Stimulated activated CD8-positive, alpha-beta memory T cell treated with anti-CD3 and anti-CD28 coated beads, Interleukin-4, amount 100 ng/mL, for 48 hours (primary cell): ENCODE measurements at regions not wholly inside any gene's neighbourhood (a gene's known extent, or its start where the extent isn't known, plus 50 kb on each side); places are given as distances from the start of the nearest gene placed in this dataset.

Experiments
- DNase-seq: peaks from one replicate; pipeline ENCODE4 v3.0.0-alpha.2; 2020

DNA sequence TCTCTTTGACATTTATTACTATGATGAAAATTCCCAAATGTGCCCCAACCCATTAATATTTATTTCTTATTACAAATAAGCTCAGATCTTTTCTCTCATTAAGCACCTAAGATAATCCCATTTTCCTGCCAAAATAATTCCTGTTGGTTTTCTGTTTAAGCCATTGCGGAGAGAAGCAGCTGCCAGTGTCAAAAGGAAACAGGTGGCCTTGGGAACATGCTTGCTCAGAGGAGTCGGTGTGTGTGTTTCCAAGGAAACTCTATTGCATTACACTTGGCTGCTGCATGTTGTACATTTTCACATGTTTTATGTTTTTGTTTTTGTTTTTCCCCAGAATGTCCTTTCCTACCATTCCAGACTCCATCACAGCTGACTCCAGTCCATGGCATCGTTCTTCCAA, 56.4 kb downstream of the CD24 start:
- no peak for DNase-seq

- no peak for DNase-seq
These were observed 57.6 kb downstream of the CD24 start for GRCh38 chr6:106916891-106917290.

- DNase-seq = no peak
These were observed 60.8 kb downstream of the CD24 start for GRCh38 chr6:106913676-106914280.

DNA sequence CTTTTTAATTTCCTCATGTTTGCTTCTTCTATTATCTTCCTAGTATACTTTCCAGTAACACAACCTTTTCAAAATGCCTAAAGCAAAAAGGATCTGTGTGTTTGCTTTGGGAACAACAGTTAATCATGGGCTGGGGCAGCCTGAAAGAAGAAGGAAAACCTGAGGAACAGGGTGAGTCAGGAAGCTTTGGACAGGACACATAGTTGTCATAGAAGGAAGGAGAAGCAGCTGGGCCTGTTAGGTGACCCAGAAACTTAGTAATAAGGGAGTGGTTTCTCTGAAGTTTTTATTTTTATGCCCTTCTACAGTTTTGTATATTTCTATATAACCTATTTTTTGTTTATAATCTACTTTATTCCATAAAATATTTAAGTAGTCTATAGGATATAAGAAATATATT, 61.4 kb downstream of the CD24 start:
- no peak for DNase-seq

DNA sequence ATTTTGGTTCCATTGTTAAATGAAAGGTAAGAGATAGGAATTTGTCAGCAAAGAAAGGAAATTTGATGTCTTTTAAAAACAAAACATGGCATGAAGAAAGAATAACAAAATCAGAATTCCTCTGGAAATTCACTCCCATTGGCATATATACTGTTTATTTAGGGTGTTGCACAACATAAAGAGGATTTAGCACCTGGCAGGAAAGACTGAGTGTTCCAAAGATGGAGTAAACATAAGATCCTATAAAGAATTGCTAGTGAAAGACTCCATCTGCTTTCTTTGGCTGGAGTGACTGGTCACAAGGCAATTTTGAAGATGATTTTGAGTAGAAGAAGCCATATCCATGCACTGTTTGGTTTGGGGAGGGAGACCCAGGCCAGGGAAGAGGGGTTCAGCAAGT, 62.4 kb downstream of the CD24 start:
- DNase-seq = no peak

DNA sequence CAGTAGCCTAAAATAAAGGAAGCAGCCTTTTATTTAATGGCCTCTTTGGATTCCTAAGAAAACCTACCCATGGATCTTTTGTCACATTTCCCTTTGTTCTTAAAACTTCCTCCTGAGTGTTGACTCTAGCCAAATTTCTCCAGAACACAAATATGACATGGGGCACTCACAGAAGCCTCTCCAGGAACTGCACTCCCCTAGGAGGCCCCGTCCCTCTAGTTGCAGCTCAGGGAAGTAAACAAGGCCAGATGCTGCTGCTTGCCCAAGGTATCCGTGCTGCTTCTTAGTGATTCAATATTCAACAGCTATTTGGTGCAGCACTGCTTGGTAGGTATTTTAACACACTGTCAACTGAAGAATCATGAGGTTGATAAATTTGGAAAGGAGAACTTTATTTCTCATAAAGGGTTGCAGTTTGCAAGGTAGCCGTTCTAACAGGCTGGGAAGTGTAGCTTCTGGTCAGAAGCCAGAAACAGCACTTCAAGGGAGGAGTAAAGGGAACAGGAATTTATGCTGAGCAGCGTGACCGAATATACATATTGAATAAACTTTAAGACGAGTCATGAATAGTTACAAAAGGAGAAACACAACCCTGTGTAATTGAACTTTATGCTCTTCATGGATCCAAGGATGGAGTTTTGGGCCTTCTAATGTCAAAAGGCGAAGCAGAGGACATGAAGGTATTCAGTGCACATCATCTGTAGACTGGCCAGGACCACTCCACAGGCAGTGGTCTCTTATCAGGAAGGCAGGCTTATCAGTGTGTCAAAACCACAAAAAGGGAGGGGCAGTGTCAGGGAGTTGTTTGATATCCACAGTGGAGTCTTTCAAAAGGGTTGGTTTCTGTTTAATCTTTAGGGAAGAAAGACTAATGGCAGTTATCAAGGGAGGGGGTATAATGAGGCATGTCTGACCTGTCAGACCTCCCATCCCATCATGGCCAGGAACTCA, 63.3 kb downstream of the CD24 start:
- no peak for DNase-seq

- DNase-seq = no peak
These were observed 66.1 kb downstream of the CD24 start for GRCh38 chr6:106908386-106908840.

- DNase-seq = no peak
These were observed 66.8 kb downstream of the CD24 start for GRCh38 chr6:106907754-106908153.

DNA sequence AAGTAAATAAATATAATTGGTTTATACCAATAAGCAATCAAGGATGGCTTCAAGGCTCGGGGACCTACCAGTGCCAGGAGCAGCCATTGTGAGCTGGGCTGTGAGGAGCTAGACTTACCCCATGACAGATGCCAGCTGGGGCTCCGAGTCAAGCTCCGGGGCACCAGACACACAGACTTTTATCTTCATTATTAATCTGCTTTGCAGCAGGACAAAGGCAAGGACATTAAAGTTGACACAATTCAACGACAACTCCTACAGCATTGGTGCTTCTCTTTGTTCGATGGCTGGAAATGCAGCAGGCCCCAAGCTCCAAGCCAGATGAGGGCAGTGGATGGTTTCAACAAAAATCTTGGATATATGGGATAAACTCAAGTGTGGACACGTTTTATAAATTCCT, 68.3 kb downstream of the CD24 start:
- DNase-seq = no peak

- DNase-seq = no peak
These were observed 71.2 kb downstream of the CD24 start for GRCh38 chr6:106903299-106903698.

- no peak for DNase-seq
These were observed 73.5 kb downstream of the CD24 start for GRCh38 chr6:106901062-106901461.

GRCh38 chr6:106899697-106900096, 74.8 kb downstream of the CD24 start:
- no peak for DNase-seq

DNA sequence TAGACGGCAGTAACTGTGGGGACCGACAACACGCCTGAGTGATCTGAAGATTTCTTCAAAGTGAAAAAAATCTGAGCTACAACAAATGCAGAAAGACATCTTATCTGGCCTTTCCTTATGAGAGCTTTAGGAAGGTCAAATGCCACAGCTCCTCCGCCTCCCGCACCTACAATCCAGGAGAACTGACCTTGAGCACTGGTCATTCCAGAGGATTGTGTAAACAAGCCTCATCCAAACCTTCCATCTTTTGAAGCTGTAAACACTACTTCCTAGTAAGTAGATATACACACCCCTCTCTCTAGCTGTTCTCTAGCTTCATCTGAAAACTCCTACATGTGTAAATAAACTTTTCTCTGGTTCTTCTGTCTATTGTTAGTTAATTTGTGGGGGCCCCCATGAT, 76.9 kb downstream of the CD24 start:
- DNase-seq = no peak

GRCh38 chr6:106895703-106896040, 78.9 kb downstream of the CD24 start:
- DNase-seq = no peak

GRCh38 chr6:106894978-106895702, 79.4 kb downstream of the CD24 start:
- DNase-seq = no peak

DNA sequence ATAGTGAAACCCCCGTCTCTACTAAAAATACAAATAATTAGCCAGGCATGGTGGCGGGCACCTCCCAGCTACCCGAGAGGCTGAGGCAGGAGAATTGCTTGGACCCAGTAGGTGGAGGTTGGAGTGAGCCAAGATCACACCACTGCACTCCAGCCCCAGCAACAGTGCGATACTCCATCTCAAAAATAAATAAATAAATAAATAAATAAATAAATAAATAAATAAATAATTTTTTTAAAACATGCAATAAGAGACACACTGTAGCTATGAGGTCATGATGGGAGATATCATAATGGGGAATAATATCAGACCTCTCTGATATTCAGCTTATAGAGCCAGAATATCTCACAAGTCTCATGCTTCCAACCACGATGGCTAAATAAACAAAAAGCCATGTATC, 82.3 kb downstream of the CD24 start:
- DNase-seq = no peak

GRCh38 chr6:106890447-106890846, 84.1 kb downstream of the CD24 start:
- no peak for DNase-seq

- DNase-seq = no peak
These were observed 84.8 kb downstream of the CD24 start for GRCh38 chr6:106889692-106890091.

GRCh38 chr6:106886922-106887797, 87.4 kb downstream of the CD24 start:
- no peak for DNase-seq

- no peak for DNase-seq
These were observed 88.3 kb downstream of the CD24 start for GRCh38 chr6:106886081-106886843.

DNA sequence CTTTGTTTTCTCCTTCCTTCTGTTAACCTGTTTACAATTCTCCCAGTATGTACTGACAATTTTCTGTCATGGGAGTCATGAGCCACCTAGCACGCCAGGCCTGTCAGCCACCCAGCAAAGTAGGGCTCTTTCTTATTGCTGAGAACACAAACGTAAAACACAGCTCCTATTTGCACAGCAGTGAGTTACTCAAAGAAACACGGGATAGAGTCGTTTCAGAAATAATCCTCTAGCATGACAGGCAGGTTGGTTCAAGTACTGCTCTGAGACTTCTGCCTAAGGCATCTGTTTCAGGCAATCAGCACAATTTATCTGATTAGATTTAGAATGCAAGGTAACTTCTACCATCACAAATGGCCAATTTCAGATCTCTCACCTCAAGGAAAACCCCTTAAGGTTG, 88.8 kb downstream of the CD24 start:
- no peak for DNase-seq

DNA sequence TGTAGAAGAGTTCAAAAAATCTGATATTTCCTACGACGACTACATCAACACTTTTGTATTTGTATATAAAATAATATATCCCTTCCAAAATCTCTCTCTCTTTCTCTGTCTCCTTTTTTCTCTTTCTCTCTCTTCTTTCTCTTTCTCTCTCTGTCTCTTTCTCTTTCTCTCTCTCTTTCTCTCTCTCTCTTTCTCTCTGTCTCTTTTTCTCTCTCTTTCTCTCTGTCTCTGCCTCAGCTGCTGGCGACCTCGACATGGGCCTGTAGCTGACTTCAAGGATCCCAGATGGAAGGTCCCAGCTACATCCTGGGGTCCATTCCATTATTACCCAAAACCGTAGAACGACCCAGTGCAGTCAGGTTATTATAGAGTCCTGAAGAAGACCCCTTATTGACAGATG, 90.0 kb downstream of the CD24 start:
- DNase-seq = no peak
